HepG2 (cell line): ENCODE measurements at regions not wholly inside any gene's neighbourhood (a gene's known extent, or its start where the extent isn't known, plus 50 kb on each side); places are given as distances from the start of the nearest gene placed in this dataset.

Source experiments
- ATAC-seq: fragments of 200-7000 bp; cut with Tn5 transposase; 3 replicates; pipeline ENCODE4 v1.9.1; 2020; ENCODE audit warnings: mild to moderate bottlenecking, moderate library complexity
- BruUV-seq: library from RNA; stranded (reverse); fragments of 400-500 nt; replicated peaks from 2 replicates; lab custom pipeline; 2021; lab: Mats Ljungman, UMichigan
- CTCF ChIA-PET: fragments of 300-600 bp; formaldehyde crosslinking; extraction: SDS; loops from one replicate; lab custom pipeline; 2021; ENCODE audit warnings: low total read pairs, inconsistent platforms, low intra/inter-chr PET ratio; lab: Yijun Ruan, JAX
- POLR2A ChIA-PET: fragments of 350-600 bp; sonication (Branson Sonifier 250); formaldehyde crosslinking; loops from one replicate; lab custom pipeline; 2020; ENCODE audit warnings: antibody characterized with exemption, inconsistent platforms; lab: Yijun Ruan, JAX
- DNase-seq: peaks from one replicate; pipeline ENCODE4 v3.0.0-alpha.2; 2015; ENCODE audit warnings: low spot score
- FAIRE-seq: peaks from 3 replicates; lab custom pipeline; 2011; peaks lifted over from hg19 to GRCh38; lab: Jason Lieb, UNC
- H2AFZ ChIP-seq: one replicate; pipeline ENCODE4 v1.6.1; 2011; ENCODE audit warnings: low read length, inconsistent platforms
- H3K27ac ChIP-seq: fragments of 300-600 bp; 3 replicates; pipeline ENCODE4 v1.8.0; 2011; ENCODE audit warnings: mixed run types, mild to moderate bottlenecking, mixed read lengths, low read length, inconsistent platforms; ENCODE audit not compliant: insufficient read depth; ENCODE audit errors: extremely low read length
- H3K27me3 ChIP-seq, 2 experiments: fragments of 200-600 bp in 1 of 2; 2 replicates in 1 of 2; 3 replicates in 1 of 2; pipeline versions ENCODE4 v1.6.0 to v1.8.0; 2011; ENCODE audit warnings: low read length in 2 of 2, mild to moderate bottlenecking in 2 of 2, moderate library complexity in 2 of 2, inconsistent platforms in 1 of 2; ENCODE audit not compliant: insufficient read depth in 2 of 2, control insufficient read depth in 1 of 2
- H3K36me3 ChIP-seq, 2 experiments: fragments of 200-600 bp in 1 of 2; replicated peaks in 1 of 2; 2 replicates in 1 of 2; 3 replicates in 1 of 2; pipeline versions ENCODE4 v1.5.1 to v1.8.0; 2011; ENCODE audit warnings: low read length in 2 of 2, inconsistent platforms in 1 of 2; ENCODE audit not compliant: insufficient read depth in 2 of 2, control insufficient read depth in 1 of 2
- H3K4me1 ChIP-seq: 2 replicates; pipeline ENCODE4 v1.5.1; 2012; ENCODE audit warnings: low read length, inconsistent platforms; ENCODE audit not compliant: insufficient read depth
- H3K4me2 ChIP-seq: 2 replicates; pipeline ENCODE4 v1.6.0; 2011; ENCODE audit warnings: low read depth, low read length, inconsistent platforms
- H3K4me3 ChIP-seq, 3 experiments: fragments of 200-600 bp in 1 of 3; sonication (generic), shearing (Covaris generic) in 1 of 3; replicated peaks in 1 of 3; 2 replicates each; pipeline ENCODE4 v1.5.1; 2011 to 2016; ENCODE audit warnings: low read length in 3 of 3, inconsistent platforms in 2 of 3, low read depth in 2 of 3, mild to moderate bottlenecking in 2 of 3, control low read depth in 1 of 3, mixed read lengths in 1 of 3; ENCODE audit not compliant: insufficient read depth in 1 of 3
- H3K79me2 ChIP-seq: one replicate; pipeline ENCODE4 v1.6.1; 2011; ENCODE audit warnings: low read length, inconsistent platforms; ENCODE audit not compliant: insufficient read depth
- H3K9ac ChIP-seq: 2 replicates; pipeline ENCODE4 v1.6.0; 2011; ENCODE audit warnings: mild to moderate bottlenecking, low read depth, low read length, inconsistent platforms; ENCODE audit not compliant: insufficient read depth
- H3K9me3 ChIP-seq: 2 replicates; pipeline ENCODE4 v1.5.1; 2012; ENCODE audit warnings: mild to moderate bottlenecking, low read length
- H4K20me1 ChIP-seq: 2 replicates; pipeline ENCODE4 v1.6.0; 2011; ENCODE audit warnings: inconsistent platforms, mild to moderate bottlenecking, low read length, moderate library complexity; ENCODE audit not compliant: insufficient read depth
- ATAD3A ChIP-seq: sonication (generic); formaldehyde crosslinking; IDR thresholded peaks from 2 replicates; pipeline ENCODE4 v1.4.0; 2020; ENCODE audit warnings: missing genetic modification reagents
- HNRNPK ChIP-seq: fragments of 200-400 bp; formaldehyde crosslinking; IDR thresholded peaks from 2 replicates; pipeline ENCODE4 v1.6.1; 2018; ENCODE audit warnings: low read length, low read depth, moderate library complexity, mild to moderate bottlenecking; ENCODE audit not compliant: poor library complexity, severe bottlenecking
- KMT2B ChIP-seq: IDR thresholded peaks from 2 replicates; pipeline ENCODE4 v1.6.1; 2016; ENCODE audit warnings: missing genetic modification reagents, missing compliant biosample characterization
- MYC ChIP-seq: sonication (generic); formaldehyde crosslinking; IDR thresholded peaks from 2 replicates; pipeline ENCODE4 v1.9.0; 2021; ENCODE audit warnings: missing genetic modification reagents, borderline replicate concordance
- NFYC ChIP-seq: IDR thresholded peaks from 2 replicates; pipeline ENCODE4 v1.6.1; 2016; ENCODE audit warnings: missing genetic modification reagents, missing compliant biosample characterization
- TCF7L2 ChIP-seq: IDR thresholded peaks from 2 replicates; pipeline ENCODE4 v1.6.1; 2011; ENCODE audit warnings: mild to moderate bottlenecking, low read depth, low read length, moderate library complexity
- ZBTB25 ChIP-seq: IDR thresholded peaks from 2 replicates; pipeline ENCODE4 v1.6.1; 2018; ENCODE audit warnings: missing genetic modification reagents
- ZFP82 ChIP-seq: sonication (generic); formaldehyde crosslinking; IDR thresholded peaks from 2 replicates; pipeline ENCODE4 v1.5.1; 2020; ENCODE audit warnings: mild to moderate bottlenecking, missing genetic modification reagents, borderline replicate concordance
- ZMYM3 ChIP-seq: sonication (generic); formaldehyde crosslinking; IDR thresholded peaks from 2 replicates; pipeline ENCODE4 v1.5.1; 2020; ENCODE audit warnings: mild to moderate bottlenecking, missing genetic modification reagents
- ZNF292 ChIP-seq: sonication (generic); formaldehyde crosslinking; IDR thresholded peaks from 2 replicates; pipeline ENCODE4 v1.8.1; 2022; ENCODE audit warnings: mild to moderate bottlenecking, low read depth, missing genetic modification reagents, borderline replicate concordance
- WGBS: methylation state at CpG from one replicate; pipeline ENCODE4 v1.1.6; 2017; ENCODE audit warnings: low lambda C conversion rate; 5-methylcytosine and 5-hydroxymethylcytosine counted together
- in situ Hi-C: cut with HindIII; loops from 2 replicates; pipeline ENCODE4 v1.10.0; 2017; ENCODE audit warnings: low pct_unique_long_range_greater_than_20kb; ENCODE audit not compliant: extremely low pct_ligation_motif_present
- intact Hi-C: fragments of 100-400 bp; cut with micrococcal nuclease; formaldehyde crosslinking; loops from one replicate; pipeline ENCODE4 v1.10.0; 2022; ENCODE audit not compliant: unreplicated experiment
- TF ChIP-seq, protein P1 (sequence below): sonication (generic); formaldehyde crosslinking; IDR thresholded peaks from 2 replicates; pipeline ENCODE4 v1.4.0; 2020; ENCODE audit warnings: missing genetic modification reagents, borderline replicate concordance
- TF ChIP-seq, protein P2 (sequence below): IDR thresholded peaks from 2 replicates; pipeline ENCODE4 v1.6.1; 2016; ENCODE audit warnings: low read depth, borderline replicate concordance

GRCh38 chr5:67360047-67360446 is 163.4 kb upstream of the CD180 start:
- no peak for TF ChIP-seq NFYC (CRISPR knock-in tag)
- TF ChIP-seq MYC (CRISPR knock-in tag) = no peak
- TF ChIP-seq, protein P1, sequence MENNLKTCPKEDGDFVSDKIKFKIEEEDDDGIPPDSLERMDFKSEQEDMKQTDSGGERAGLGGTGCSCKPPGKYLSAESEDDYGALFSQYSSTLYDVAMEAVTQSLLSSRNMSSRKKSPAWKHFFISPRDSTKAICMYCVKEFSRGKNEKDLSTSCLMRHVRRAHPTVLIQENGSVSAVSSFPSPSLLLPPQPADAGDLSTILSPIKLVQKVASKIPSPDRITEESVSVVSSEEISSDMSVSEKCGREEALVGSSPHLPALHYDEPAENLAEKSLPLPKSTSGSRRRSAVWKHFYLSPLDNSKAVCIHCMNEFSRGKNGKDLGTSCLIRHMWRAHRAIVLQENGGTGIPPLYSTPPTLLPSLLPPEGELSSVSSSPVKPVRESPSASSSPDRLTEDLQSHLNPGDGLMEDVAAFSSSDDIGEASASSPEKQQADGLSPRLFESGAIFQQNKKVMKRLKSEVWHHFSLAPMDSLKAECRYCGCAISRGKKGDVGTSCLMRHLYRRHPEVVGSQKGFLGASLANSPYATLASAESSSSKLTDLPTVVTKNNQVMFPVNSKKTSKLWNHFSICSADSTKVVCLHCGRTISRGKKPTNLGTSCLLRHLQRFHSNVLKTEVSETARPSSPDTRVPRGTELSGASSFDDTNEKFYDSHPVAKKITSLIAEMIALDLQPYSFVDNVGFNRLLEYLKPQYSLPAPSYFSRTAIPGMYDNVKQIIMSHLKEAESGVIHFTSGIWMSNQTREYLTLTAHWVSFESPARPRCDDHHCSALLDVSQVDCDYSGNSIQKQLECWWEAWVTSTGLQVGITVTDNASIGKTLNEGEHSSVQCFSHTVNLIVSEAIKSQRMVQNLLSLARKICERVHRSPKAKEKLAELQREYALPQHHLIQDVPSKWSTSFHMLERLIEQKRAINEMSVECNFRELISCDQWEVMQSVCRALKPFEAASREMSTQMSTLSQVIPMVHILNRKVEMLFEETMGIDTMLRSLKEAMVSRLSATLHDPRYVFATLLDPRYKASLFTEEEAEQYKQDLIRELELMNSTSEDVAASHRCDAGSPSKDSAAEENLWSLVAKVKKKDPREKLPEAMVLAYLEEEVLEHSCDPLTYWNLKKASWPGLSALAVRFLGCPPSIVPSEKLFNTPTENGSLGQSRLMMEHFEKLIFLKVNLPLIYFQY (CRISPR knock-in tag) = no peak
- no peak for TF ChIP-seq TCF7L2
- TF ChIP-seq HNRNPK = no peak
- TF ChIP-seq, protein P2, sequence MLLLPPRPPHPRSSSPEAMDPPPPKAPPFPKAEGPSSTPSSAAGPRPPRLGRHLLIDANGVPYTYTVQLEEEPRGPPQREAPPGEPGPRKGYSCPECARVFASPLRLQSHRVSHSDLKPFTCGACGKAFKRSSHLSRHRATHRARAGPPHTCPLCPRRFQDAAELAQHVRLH (CRISPR knock-in tag) = no peak
- TF ChIP-seq ZNF292 (CRISPR knock-in tag) = no peak
- no peak for TF ChIP-seq ZBTB25 (CRISPR knock-in tag)
- no peak for TF ChIP-seq ATAD3A (CRISPR knock-in tag)
- no peak for TF ChIP-seq KMT2B (CRISPR knock-in tag)
- no peak for TF ChIP-seq ZMYM3 (CRISPR knock-in tag)
- no peak for TF ChIP-seq ZFP82
- TF ChIP-seq, all 625 proteins: peak for 0
- 19% methylated on average over 3 of the region's 3 CpGs for WGBS
- no peak overlapping the region for H3K27ac ChIP-seq
- BruUV-seq = no TSS peak
- no peaks in the 10 kb centered on the region for H3K27me3 ChIP-seq
- ChIA-PET POLR2A (no interaction called here), CTCF (no interaction called here)
- no peaks in the 10 kb centered on the region for H3K79me2 ChIP-seq
- DNase-seq = no peak
- H3K36me3 ChIP-seq = no peaks in the 10 kb centered on the region
- in situ Hi-C loops = no loop called here
- no peaks in the 10 kb centered on the region for H3K4me1 ChIP-seq
- intact Hi-C loops = no loop called here
- no peak overlapping the region for H3K4me2 ChIP-seq
- H3K9ac ChIP-seq = no peak overlapping the region
- FAIRE-seq = no peak
- H4K20me1 ChIP-seq = no peaks in the 10 kb centered on the region
- no peak for ATAC-seq
- H2AFZ ChIP-seq = no peak overlapping the region
- H3K9me3 ChIP-seq = no peaks in the 10 kb centered on the region
- no peak overlapping the region for H3K4me3 ChIP-seq
